HUDEP-2 (cell line): ENCODE measurements at regions not wholly inside any gene's neighbourhood (a gene's known extent, or its start where the extent isn't known, plus 50 kb on each side); places are given as distances from the start of the nearest gene placed in this dataset.
"Not testable (repeated sequence)": the region's sequence is repeated elsewhere in the genome, so short reads cannot be mapped to it uniquely, and the experiment has no call there.

ENCODE experiments used
- DNase-seq, 76 experiments: peaks; one replicate each; lab custom pipeline; 2025; ENCODE audit not compliant: unreplicated experiment in 76 of 76; lab: John Stamatoyannopoulos, UW

DNA sequence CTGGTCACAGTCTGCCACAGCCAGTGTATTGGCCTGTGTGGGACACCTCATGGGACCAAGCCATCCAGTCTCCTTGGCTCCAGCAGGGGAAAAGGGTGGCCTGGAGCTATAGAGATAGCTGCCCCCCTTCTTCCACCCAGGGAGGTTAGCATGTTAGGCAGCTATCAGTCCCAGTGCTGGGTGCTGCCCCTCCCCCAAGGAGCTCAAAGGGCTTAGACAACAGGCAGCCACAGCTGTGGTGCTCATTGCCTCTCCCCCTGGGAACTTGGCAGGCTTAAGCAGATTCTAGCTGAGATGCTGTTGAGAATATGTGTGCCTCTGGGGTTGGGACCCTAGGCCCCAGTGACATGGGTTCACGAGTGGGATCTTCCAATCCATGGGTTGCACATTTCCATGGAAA lies 226.0 kb upstream of the PTGER4 start:
- no peak for DNase-seq

DNA sequence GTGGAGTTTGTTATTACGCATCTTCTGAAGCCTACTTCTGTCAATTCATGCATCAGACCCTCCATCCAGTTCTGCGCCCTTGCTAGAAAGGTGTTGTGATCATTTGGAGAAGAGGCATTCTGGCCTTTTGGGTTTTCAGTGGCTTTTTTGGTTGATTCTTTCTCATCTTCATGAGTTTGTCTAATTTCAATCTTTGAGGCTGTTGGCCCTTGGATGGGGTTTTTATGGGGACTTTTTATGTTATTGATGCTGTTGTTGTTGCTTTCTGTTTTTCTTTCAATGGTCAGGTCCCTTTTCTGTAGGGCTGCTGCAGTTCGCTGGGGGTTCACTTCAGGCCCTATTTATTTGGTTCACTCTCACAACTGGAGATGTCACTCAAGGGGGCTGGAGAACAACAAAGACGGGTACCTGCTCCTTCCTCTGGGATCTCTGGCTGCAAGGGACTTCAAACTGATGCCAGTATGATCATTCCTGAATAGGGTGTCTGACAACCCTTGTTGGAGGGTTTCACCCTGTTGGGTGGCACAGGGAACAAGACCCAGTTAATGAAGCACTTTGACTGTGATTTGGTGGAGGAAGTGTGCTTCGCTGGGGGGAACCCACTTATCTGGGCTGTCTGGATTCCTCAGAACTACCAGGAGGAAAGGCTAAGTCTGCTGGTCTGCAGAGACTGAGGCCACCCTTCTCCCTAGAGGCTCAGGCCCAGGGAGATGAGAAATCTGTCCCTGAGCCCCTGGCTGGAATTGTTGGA lies 226.7 kb upstream of the PTGER4 start:
- no peak for DNase-seq

DNA sequence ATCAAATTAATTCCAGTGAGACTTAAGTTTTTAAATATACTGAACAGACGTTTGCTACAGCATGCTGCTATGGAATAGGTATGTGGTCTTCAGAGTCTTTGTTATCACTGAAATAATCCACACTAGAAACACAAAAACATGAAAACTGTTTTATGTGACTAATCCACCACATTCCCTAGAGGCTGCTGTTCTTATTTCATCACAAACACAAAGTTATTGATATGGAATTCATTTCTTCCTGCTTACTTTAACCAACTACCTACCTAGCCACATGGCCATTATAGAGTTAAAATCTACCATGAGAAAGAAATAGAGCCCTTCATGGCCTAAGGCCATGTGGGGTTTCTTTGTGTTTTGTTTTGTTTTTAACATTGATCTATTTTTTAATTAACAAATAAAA lies 232.3 kb upstream of the PTGER4 start:
- DNase-seq = no peak

DNA sequence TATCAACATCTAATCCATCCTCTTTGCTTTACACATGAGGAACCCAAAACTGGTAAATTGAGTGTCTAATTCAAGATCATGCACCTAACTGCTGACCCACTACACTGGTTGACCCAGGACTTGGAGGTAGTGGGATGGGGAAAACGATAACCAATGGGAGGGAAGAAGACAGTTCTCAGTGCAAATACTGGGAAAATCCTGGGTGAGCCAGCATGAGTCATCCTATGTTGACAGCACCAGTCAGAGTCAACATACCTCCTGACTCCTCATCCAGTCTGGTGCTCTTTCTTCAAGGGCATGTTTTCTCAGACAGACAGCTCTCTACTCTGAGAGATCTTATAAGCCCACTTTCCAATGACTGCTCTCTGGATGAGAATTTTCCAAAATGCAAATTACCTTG lies 232.8 kb upstream of the PTGER4 start:
- no peak for DNase-seq

DNA sequence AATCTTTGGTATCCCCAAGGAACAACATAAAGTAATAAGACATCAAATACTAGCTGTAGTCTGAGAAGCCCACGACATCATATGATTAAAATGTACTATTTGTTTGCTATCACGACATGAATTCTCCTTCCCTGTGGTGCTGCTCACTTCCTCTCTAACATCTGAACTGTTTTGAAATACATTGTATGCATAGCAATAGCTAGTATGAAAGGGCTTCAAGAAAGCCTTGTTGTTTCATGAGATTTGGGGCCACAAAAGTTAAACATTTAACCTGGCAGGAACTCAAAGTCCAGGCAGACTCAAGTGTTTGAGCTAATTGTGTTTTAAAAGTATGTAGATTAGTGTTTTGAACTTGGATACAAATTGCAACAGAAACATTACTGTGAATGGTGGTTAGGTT lies 237.4 kb upstream of the PTGER4 start:
- no peak for DNase-seq

DNA sequence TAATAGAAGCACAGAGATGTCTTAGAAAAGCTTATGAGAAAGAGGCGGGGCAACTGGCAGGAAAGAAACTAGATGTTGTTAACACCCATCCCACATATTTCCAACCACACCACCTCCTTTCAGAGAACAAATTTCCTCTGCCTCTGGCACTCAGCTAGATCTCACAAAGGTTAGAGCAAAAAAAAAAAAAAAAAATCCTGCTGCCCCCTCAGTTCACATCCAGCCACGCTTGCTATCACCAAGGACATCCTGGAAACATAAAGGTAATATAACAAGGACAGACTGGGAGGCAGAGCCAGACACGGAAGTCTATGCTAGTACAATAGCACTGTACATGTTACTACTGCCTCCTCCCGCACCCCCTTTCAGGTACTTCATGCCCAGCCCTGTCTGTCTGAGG lies 238.0 kb upstream of the PTGER4 start:
- no peak for DNase-seq

DNA sequence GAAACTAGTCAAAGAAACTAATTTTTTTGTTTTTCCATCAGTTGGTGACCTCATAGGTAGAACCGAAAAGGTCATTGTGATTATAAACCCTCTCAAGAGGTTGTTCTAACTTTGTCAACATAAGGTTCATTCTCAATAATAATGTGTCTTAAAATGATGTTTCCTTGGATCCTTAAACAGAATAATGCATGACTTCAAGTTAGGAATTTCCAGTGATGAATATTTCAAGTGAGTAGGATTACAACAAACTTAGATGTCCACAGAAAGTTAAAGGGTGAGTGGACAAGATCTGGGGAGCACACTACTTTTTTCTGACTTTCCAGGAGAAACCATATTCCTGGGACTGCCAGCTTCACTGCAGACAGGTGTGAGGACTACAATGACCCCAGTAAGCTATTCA lies 239.0 kb upstream of the PTGER4 start:
- DNase-seq = no peak

DNA sequence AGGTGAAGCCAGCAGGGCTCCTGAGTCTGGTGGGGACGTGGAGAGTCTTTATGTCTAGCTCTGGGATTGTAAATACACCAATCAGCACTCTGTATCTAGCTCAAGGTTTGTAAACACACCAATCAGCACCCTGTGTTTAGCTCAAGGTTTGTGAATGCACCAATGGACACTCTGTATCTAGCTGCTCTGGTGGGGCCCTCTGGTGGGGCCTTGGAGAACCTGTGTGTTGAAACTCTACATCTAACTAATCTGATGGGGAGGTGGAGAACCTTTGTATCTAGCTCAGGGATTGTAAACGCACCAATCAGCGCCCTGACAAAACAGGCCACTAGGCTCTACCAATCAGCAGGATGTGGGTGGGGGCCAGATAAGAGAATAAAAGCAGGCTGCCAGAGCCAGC lies 240.6 kb upstream of the PTGER4 start:
- peak in 1 of 76 experiments; percentile 0 for DNase-seq

DNA sequence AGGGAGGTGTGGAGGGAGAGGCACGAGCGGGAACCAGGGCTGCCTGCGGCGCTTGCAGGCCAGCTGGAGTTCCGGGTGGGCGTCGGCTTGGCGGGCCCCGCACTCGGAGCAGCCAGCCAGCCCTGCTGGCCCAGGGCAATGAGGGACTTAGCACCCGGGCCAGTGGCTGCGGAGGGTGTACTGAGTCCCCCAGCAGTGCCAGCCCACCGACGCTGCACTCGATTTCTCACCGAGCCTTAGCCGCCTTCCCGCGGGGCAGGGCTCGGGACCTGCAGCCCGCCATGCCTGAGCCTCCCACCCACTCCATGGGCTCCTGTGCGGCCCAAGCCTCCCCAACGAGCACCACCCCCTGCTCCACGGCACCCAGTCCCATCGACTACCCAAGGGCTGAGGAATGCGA lies 241.1 kb upstream of the PTGER4 start:
- DNase-seq = not testable (repeated sequence)

DNA sequence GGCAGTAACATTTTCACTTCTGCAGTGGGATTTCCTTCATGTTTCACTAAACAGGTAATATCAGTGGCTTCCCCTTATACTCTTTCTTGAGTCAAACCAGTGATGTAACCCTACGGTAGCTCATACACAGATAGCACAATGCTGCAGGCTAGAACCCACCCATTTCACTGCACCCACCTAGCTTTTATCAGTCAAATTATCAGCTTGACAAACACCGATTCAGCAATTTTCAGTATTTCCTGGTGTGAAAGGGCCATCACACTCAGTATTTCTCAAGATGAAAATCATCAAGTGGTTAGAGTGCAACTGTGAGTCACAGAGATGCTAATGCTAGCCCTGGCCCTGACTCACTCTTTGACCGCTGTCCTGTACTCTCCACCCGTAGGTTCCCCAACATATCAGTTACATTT lies 242.3 kb upstream of the PTGER4 start:
- no peak for DNase-seq

DNA sequence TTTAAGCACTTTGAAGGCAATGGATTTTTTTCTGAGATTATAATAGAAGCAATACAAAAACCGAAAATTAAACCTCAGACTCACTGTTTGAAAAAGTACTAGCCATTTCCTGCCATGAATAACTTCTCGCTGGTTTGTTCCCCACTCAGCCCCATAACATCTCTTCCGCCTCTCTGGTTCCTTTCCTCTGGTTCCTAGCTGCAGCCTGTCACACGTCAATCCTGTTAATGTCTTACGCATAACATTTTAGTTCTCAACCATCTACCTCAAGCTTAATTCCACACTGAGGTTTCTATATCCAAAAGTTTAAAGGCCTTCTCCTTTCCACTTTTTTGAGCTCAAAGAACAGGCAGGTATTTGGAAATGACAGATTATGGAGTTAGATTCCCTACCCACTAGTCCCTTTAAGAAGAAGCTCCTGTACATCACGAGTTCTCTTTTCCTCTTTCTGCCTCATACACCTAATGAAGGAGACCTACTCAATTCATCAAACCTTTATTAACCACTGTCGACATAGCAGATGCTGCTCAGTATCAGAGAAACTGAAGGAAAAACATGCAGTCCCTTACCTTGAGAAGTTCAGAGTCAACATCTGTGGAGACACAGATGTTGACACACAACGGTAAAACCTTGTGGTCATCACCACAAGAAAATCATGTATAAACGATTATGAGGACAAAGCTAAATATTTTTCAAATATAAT lies 243.0 kb upstream of the PTGER4 start:
- no peak for DNase-seq

DNA sequence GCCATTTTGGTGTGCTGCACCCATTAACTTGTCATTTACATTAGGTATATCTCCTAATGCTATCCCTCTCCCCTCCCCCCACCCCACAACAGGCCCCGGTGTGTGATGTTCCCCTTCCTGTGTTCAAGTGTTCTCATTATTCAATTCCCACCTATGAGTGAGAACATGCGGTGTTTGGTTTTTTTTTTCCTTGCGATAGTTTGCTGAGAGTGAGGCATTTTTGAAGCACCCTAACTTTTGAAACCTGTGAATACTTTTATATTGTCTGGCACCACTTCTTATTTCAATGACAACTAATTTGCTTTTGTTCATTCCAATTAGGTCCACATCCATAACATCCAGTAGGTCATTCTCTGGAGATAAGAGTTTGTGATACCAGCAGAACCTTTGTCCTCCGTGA lies 244.0 kb upstream of the PTGER4 start:
- not testable (repeated sequence) for DNase-seq

DNA sequence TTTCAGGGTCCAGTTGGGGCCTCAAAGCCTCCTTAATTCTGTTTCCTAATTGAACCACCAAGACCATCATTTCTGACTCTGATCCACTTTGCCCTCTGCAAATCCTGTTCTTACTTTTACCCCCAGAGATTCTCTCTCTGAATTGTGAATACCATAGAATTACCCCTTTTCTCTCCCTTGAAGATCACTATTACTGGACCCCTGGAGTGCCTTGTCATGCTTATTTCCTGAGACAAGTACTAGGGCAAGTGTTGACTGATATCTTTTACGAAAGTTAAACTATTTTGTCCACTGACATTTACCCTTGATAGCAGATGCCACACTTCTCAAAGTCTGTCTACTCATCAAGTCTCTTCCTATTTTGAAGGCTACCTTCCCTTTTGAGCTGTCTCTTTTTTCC lies 246.9 kb upstream of the PTGER4 start:
- no peak for DNase-seq

DNA sequence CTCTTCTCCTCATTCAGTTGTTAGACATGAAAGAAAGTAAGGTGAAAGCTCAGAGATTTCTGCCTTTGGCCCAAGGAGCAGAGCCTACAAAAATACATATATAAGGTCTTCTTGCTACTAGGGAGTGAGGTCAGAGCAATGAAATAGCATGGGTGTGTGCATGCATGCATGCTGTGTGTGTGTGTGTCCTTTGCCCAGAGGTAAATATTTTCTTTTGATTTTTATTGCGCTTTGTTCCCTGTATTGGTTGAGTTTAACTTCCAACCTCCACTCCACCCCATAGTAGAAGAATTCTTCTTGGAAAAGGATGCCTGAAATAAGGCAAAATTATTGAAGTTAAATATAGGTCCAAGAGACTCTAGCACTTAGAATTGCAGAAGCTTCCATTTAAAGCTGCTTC lies 248.0 kb upstream of the PTGER4 start:
- no peak for DNase-seq

DNA sequence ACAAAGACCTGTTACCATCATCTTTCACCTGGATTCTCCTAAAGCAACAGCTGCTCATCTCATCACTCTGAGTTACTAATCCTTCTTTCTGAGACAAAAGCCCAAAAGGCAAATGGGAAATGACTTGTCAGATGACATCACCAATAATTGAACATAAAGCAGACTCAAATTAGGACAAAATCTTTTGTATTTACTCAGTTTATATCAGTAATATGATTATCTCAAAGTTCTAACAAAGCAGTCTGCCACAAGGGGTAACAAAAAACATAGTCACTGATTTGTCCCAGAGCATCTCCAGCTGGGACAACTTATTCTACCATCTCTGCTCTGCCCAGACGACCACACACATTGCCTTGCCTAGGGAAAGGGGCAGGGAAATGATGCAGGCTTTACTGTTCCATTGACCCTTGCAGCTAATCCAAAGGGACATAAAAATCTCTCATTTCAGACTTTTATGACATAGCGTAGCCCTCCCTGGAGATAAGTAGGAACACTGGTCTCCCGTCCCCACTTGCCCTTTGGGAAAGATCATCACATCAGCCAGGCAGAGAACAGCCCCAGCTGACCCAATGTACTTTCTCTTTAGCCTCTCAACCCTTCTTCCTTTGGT lies 249.5 kb upstream of the PTGER4 start:
- no peak for DNase-seq

DNA sequence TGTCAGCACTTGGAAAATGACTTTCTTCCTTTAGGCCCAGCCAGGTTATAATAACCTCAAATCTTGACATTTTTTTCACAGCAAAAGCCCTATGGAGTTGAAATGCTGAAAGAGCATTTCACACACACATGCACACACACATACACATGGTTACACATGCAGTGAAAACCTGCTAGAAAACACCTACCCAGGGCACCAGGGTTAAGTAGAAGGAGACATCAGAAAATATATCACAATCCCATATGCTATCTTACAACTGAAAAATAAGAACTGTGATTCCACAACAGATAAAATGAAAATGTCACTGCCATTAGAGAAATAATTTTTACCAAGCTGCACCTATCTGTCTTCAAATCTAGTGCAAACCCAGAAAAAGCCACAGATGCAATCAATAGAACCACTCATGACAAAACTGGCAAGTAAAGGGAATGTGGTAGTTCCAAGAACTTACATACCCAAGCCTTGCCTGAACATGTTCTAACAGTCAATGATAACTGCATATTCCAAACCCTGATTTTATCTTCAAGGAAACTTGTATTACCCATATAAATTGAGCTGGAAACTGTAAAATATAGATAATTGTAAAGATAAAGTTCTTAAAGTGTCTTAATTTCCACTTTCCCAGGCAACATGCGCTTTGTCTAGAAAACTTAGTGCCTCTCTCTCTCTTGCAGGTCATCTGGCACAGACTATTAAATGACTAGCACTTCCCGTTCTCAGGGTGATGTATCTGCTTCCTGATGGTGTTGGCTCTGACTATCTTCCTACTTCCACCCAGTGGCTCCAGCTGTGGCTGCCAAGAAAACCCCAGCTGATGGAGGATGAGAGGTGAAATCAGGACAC lies 250.2 kb upstream of the PTGER4 start:
- DNase-seq = no peak

DNA sequence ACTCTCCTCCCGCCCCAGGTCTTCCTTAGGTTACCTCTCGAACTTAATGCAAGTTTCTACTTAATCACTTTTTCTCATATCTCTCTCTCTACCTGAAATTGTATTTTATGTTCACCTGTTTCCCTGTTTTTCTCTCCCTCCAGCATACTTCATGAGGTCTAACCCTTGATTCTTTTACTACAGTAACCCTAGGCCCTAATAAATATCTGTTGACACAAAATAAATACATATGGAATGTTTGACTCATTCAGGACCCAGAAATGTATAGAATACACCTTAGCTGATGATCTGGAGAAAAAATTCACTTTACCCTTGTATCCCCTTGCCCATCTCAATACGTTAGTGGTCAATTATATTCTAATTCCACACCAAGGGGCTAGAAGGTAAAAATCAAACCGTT lies 250.9 kb upstream of the PTGER4 start:
- no peak for DNase-seq

DNA sequence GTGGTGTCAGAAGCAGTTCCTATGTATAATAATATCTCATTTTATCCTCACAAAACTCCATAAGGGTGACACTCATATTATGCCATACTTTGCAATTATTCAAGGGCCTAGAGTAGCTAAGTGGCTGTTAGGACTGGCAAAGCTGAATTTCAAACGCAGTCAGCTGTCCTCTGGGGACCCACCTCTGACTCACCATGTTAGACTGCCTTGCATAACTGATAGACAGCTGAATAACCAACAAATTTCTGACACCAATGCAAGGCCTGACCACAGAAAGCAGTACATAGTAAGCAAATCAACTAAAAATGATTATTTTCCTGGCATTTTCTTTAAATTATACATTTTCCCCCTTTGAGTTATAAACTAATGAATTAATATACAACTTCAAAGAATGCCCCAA lies 251.6 kb upstream of the PTGER4 start:
- no peak for DNase-seq

DNA sequence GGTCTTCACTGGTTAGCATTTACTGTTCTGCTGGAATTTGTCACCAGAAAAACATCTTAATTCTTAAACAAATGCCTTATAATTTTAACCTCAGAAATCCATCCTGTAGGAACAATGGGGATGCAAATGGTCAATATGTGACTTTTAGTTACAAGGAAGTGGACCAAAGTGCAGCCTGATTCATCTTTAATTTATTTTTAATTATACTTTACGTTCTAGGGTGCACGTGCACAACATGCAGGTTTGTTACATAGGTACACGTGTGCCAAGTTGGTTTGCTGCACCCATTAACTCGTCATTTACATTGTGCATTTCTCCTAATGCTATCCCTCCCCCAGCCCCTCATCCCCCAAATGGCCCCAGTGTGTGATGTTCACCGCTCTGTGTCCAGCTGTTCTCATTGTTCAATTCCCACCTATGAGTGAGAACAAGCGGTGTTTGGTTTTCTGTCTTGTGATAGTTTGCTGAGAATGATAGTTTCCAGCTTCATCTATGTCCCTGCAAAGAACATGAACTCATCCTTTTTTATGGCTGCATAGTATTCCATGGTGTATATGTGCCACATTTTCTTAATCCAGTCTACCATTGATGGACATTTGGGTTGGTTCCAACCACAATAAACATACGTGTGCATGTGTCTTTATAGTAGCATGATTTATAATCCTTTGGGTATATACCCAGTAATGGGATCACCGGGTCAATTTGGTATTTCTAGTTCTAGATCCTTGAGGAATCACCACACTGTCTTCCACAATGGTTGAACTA lies 262.5 kb upstream of the PTGER4 start:
- DNase-seq = not testable (repeated sequence)

DNA sequence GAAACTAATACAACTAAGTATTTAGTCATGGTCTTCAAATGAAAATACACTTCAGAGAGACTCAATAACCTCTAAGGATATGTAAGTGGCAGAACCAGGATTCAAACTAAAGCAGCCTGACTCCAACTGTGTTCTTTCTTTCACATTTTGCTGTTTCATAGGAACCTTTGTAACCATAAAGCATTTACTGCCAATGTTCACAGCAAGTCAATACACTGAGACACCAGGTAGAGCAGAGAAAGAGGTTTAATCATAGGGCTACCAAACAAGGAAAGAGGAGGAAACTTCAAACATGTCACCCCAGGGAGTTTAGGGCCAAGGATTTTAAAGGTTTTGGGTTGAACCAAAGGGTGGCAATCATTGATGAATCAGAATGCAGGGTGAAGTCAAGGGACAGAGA lies 263.1 kb upstream of the PTGER4 start:
- DNase-seq = no peak
